Left lung (tissue), 4 donors: ENCODE measurements at regions not wholly inside any gene's neighbourhood (a gene's known extent, or its start where the extent isn't known, plus 50 kb on each side); places are given as distances from the start of the nearest gene placed in this dataset.

Experiments
- ATAC-seq: fragments of 200-7000 bp; cut with Tn5 transposase; one replicate; pipeline ENCODE4 v1.9.1; 2020; ENCODE audit warnings: moderate library complexity
- DNase-seq, 4 donors: peaks; one replicate each; pipeline ENCODE4 v3.0.0-alpha.2; 2013 to 2020
- H3K27ac ChIP-seq, 2 donors: fragments of 200-600 bp; sonication (generic) in 1 of 2; one replicate each; pipeline versions ENCODE4 v1.5.0 to v1.8.0; 2020 to 2021
- H3K27me3 ChIP-seq, 2 donors: fragments of 200-600 bp; sonication (generic) in 1 of 2; one replicate each; pipeline versions ENCODE4 v1.5.0 to v1.8.0; 2020 to 2021
- H3K36me3 ChIP-seq, 2 donors: fragments of 200-600 bp; sonication (generic) in 1 of 2; one replicate each; pipeline versions ENCODE4 v1.5.0 to v1.8.0; 2020 to 2021
- H3K4me1 ChIP-seq, 2 donors: fragments of 200-600 bp; one replicate each; pipeline ENCODE4 v1.8.0; 2021
- H3K4me3 ChIP-seq, 2 donors: fragments of 200-600 bp; sonication (generic) in 1 of 2; one replicate each; pipeline versions ENCODE4 v1.5.0 to v1.8.0; 2020 to 2021; ENCODE audit warnings: mild to moderate bottlenecking in 1 of 2
- H3K9me3 ChIP-seq, 2 donors: fragments of 200-600 bp; sonication (generic) in 1 of 2; one replicate each; pipeline versions ENCODE4 v1.5.0 to v1.8.0; 2020 to 2021
- intact Hi-C, 2 donors: fragments of 100-400 bp; cut with DNase I; formaldehyde crosslinking; loops; one replicate each; pipeline versions ENCODE4 v1.11.2 to v1.14.2; 2022
- TF ChIP-seq, protein P1 (sequence below), 2 donors: fragments of 200-600 bp; sonication (generic) in 1 of 2; IDR thresholded peaks; one replicate each; pipeline versions ENCODE4 v1.5.0 to v1.8.0; 2021; ENCODE audit warnings: antibody characterized with exemption in 2 of 2
- donor health status: DM: no; HTN: yes; CAD: no.
- donor health status: DM: no; HTN: no; CAD: no.

DNA sequence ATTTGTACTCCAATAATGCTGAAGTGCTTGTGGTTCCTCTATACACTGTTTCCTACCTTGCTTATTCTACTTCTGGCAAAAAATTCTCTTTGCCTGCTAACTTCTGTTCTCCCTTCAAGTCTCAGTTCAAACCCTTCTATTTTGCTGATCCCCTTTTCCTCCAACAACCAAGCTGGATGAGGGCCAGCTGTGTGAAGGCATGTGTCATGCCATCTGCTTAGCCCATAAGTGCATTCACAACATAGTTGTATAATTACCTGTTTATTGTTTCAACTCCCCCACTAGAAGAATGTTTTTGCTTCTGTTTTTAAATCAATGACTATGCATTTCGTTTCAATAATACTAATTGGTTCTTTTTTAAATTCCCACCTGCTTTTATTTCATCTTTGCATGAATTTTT, 1951.4 kb upstream of the WWC1 start:
- ATAC-seq: no peak
- Histone ChIP-seq H3K4me3 (no peak overlapping the region), H3K4me1 (no peaks in the 10 kb centered on the region), H3K27me3 (no peaks in the 10 kb centered on the region), H3K36me3 (no peaks in the 10 kb centered on the region), H3K9me3 (peaks cover 0 to 5% of the 10 kb centered on the region in 2 donors), H3K27ac (no peak overlapping the region)
- no peak for DNase-seq
- intact Hi-C loops: no loop called here
- TF ChIP-seq, protein P1, sequence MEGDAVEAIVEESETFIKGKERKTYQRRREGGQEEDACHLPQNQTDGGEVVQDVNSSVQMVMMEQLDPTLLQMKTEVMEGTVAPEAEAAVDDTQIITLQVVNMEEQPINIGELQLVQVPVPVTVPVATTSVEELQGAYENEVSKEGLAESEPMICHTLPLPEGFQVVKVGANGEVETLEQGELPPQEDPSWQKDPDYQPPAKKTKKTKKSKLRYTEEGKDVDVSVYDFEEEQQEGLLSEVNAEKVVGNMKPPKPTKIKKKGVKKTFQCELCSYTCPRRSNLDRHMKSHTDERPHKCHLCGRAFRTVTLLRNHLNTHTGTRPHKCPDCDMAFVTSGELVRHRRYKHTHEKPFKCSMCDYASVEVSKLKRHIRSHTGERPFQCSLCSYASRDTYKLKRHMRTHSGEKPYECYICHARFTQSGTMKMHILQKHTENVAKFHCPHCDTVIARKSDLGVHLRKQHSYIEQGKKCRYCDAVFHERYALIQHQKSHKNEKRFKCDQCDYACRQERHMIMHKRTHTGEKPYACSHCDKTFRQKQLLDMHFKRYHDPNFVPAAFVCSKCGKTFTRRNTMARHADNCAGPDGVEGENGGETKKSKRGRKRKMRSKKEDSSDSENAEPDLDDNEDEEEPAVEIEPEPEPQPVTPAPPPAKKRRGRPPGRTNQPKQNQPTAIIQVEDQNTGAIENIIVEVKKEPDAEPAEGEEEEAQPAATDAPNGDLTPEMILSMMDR (IDR thresholded peaks at IDR 0.05): no peak

- TF ChIP-seq, protein P1 (IDR thresholded peaks at IDR 0.05): no peak
- no peak for ATAC-seq
- H3K27ac ChIP-seq: no peak overlapping the region
- intact Hi-C loops: no loop called here
- peaks cover 0 to 5% of the 10 kb centered on the region in 2 donors for H3K9me3 ChIP-seq
- no peaks in the 10 kb centered on the region for H3K36me3 ChIP-seq
- H3K4me1 ChIP-seq: no peaks in the 10 kb centered on the region
- H3K27me3 ChIP-seq: no peaks in the 10 kb centered on the region
- DNase-seq: no peak
- H3K4me3 ChIP-seq: no peak overlapping the region
These were observed 1949.6 kb upstream of the WWC1 start for GRCh38 chr5:166341740-166342337.

GRCh38 chr5:166342402-166342801, 1949.0 kb upstream of the WWC1 start:
- no peak for ATAC-seq
- Histone ChIP-seq H3K27me3 (no peaks in the 10 kb centered on the region), H3K27ac (no peak overlapping the region), H3K4me3 (no peak overlapping the region), H3K9me3 (peaks cover 0 to 2% of the 10 kb centered on the region in 2 donors), H3K36me3 (no peaks in the 10 kb centered on the region), H3K4me1 (no peaks in the 10 kb centered on the region)
- no peak for DNase-seq
- intact Hi-C loops: no loop called here
- TF ChIP-seq, protein P1 (IDR thresholded peaks at IDR 0.05): no peak

- ATAC-seq (no peak), DNase-seq (no peak)
- H3K4me1 ChIP-seq: no peaks in the 10 kb centered on the region
- H3K4me3 ChIP-seq: no peak overlapping the region
- H3K27ac ChIP-seq: no peak overlapping the region
- no peaks in the 10 kb centered on the region for H3K9me3 ChIP-seq
- no peaks in the 10 kb centered on the region for H3K27me3 ChIP-seq
- no peaks in the 10 kb centered on the region for H3K36me3 ChIP-seq
- intact Hi-C loops: no loop called here
- TF ChIP-seq, protein P1 (IDR thresholded peaks at IDR 0.05): no peak
These were observed 1944.6 kb upstream of the WWC1 start for GRCh38 chr5:166346726-166347374.

GRCh38 chr5:166349046-166349445, 1942.4 kb upstream of the WWC1 start:
- H3K9me3 ChIP-seq: no peaks in the 10 kb centered on the region
- DNase-seq (no peak), ATAC-seq (no peak)
- H3K4me3 ChIP-seq: no peak overlapping the region
- no peaks in the 10 kb centered on the region for H3K4me1 ChIP-seq
- TF ChIP-seq, protein P1 (IDR thresholded peaks at IDR 0.05): no peak
- H3K27me3 ChIP-seq: no peaks in the 10 kb centered on the region
- H3K27ac ChIP-seq: no peak overlapping the region
- H3K36me3 ChIP-seq: no peaks in the 10 kb centered on the region
- intact Hi-C loops: no loop called here
